ENCODE measurements at regions not wholly inside any gene's neighbourhood (a gene's known extent, or its start where the extent isn't known, plus 50 kb on each side); places are given as distances from the start of the nearest gene placed in this dataset.
"Not testable (repeated sequence)": the region's sequence is repeated elsewhere in the genome, so short reads cannot be mapped to it uniquely, and the experiment has no call there.

- H3K4me3 ChIP-seq (ENCODE audit: low read length): no peak overlapping the region
- TF ChIP-seq CTCF (IDR thresholded peaks at IDR 0.05; ENCODE audit: insufficient read depth, low read depth, low read length, missing control alignments): no peak
- DNase-seq (ENCODE audit: low read depth): no peak
Measured at GRCh38 chr2:106332054-106332453, 136.2 kb downstream of the RGPD3 start.

GRCh38 chr2:106330384-106331261 lies 136.5 kb upstream of the UXS1 start:
- DNase-seq (ENCODE audit: low read depth); H3K4me3 ChIP-seq (ENCODE audit: low read length): not testable (repeated sequence)

- no peak for DNase-seq (ENCODE audit: low read depth)
- no peak for TF ChIP-seq CTCF (IDR thresholded peaks at IDR 0.05; ENCODE audit: insufficient read depth, low read depth, low read length, missing control alignments)
- no peak overlapping the region for H3K4me3 ChIP-seq (ENCODE audit: low read length)
Measured at GRCh38 chr2:106323337-106324013, 129.4 kb upstream of the UXS1 start.

- no peak for TF ChIP-seq CTCF (IDR thresholded peaks at IDR 0.05; ENCODE audit: insufficient read depth, low read depth, low read length, missing control alignments)
- H3K4me3 ChIP-seq (ENCODE audit: low read length): no peak overlapping the region
- DNase-seq (ENCODE audit: low read depth): no peak
Measured at GRCh38 chr2:106322281-106322680, 128.2 kb upstream of the UXS1 start.

- not testable (repeated sequence) for H3K4me3 ChIP-seq (ENCODE audit: low read length); DNase-seq (ENCODE audit: low read depth)
Measured at GRCh38 chr2:106320439-106320838, 126.3 kb upstream of the UXS1 start.

GRCh38 chr2:106316915-106317314 lies 122.8 kb upstream of the UXS1 start:
- TF ChIP-seq CTCF (IDR thresholded peaks at IDR 0.05; ENCODE audit: insufficient read depth, low read depth, low read length, missing control alignments): no peak
- no peak overlapping the region for H3K4me3 ChIP-seq (ENCODE audit: low read length)
- no peak for DNase-seq (ENCODE audit: low read depth)

GRCh38 chr2:106314444-106314843 lies 120.3 kb upstream of the UXS1 start:
- no peak for DNase-seq (ENCODE audit: low read depth)
- no peak for TF ChIP-seq CTCF (IDR thresholded peaks at IDR 0.05; ENCODE audit: insufficient read depth, low read depth, low read length, missing control alignments)
- H3K4me3 ChIP-seq (ENCODE audit: low read length): no peak overlapping the region

- no peak overlapping the region for H3K4me3 ChIP-seq (ENCODE audit: low read length)
- TF ChIP-seq CTCF (IDR thresholded peaks at IDR 0.05; ENCODE audit: insufficient read depth, low read depth, low read length, missing control alignments): no peak
- DNase-seq (ENCODE audit: low read depth): no peak
Measured at GRCh38 chr2:106311041-106311370, 116.9 kb upstream of the UXS1 start.

Data from epithelial cell of esophagus (primary cell).